H9 (cell line): ENCODE measurements at regions not wholly inside any gene's neighbourhood (a gene's known extent, or its start where the extent isn't known, plus 50 kb on each side); places are given as distances from the start of the nearest gene placed in this dataset.
A peak's percentile ranks its signal among the peaks of the same experiment; 100 is the strongest.

ENCODE experiments used
- DNase-seq: peaks from one replicate; pipeline ENCODE4 v3.0.0-alpha.2; 2017
- H2AFZ ChIP-seq: one replicate; pipeline ENCODE4 v1.6.1; 2013; ENCODE audit warnings: mild to moderate bottlenecking, low read length, control low read depth, moderate library complexity
- H2AK5ac ChIP-seq: 2 replicates; pipeline ENCODE4 v1.6.1; 2013; ENCODE audit warnings: low read length, control low read depth, mixed read lengths; ENCODE audit not compliant: insufficient read length
- H2BK120ac ChIP-seq: one replicate; pipeline ENCODE4 v1.6.1; 2013; ENCODE audit warnings: low read depth, mild to moderate bottlenecking, low read length, control low read depth, inconsistent platforms; ENCODE audit not compliant: poor library complexity, severe bottlenecking
- H2BK12ac ChIP-seq: 2 replicates; pipeline ENCODE4 v1.6.1; 2013; ENCODE audit warnings: low read length, control low read depth, mixed read lengths, low read depth; ENCODE audit not compliant: insufficient read length
- H2BK15ac ChIP-seq: 2 replicates; pipeline ENCODE4 v1.6.1; 2013; ENCODE audit warnings: low read depth, low read length, control low read depth
- H2BK20ac ChIP-seq: one replicate; pipeline ENCODE4 v1.6.1; 2013; ENCODE audit warnings: low read depth, mild to moderate bottlenecking, low read length, control low read depth, inconsistent platforms; ENCODE audit not compliant: poor library complexity, severe bottlenecking
- H2BK5ac ChIP-seq: 2 replicates; pipeline ENCODE4 v1.6.1; 2013; ENCODE audit warnings: low read length, control low read depth, mixed read lengths; ENCODE audit not compliant: insufficient read length
- H3K14ac ChIP-seq: 2 replicates; pipeline ENCODE4 v1.6.1; 2013; ENCODE audit warnings: low read length, control low read depth; ENCODE audit not compliant: insufficient read depth
- H3K18ac ChIP-seq: 2 replicates; pipeline ENCODE4 v1.6.1; 2013; ENCODE audit warnings: low read depth, mild to moderate bottlenecking, mixed read lengths, low read length, control low read depth; ENCODE audit not compliant: insufficient read length
- H3K23ac ChIP-seq: 2 replicates; pipeline ENCODE4 v1.6.1; 2013; ENCODE audit warnings: low read length, control low read depth, mixed read lengths, low read depth; ENCODE audit not compliant: insufficient read length
- H3K23me2 ChIP-seq: 2 replicates; pipeline ENCODE4 v1.6.1; 2013; ENCODE audit warnings: low read depth, mild to moderate bottlenecking, mixed read lengths, low read length, control low read depth; ENCODE audit not compliant: insufficient read length, poor library complexity, severe bottlenecking
- H3K27ac ChIP-seq: 2 replicates; pipeline ENCODE4 v1.5.1; 2013; ENCODE audit warnings: low read length, control low read depth, mixed read lengths, low read depth; ENCODE audit not compliant: insufficient read length
- H3K27me3 ChIP-seq: 2 replicates; pipeline ENCODE4 v1.6.1; 2013; ENCODE audit warnings: low read length, control low read depth, inconsistent platforms; ENCODE audit not compliant: insufficient read depth
- H3K4ac ChIP-seq: 2 replicates; pipeline ENCODE4 v1.6.1; 2013; ENCODE audit warnings: low read depth, mild to moderate bottlenecking, control low read depth, inconsistent platforms, low read length, moderate library complexity
- H3K4me1 ChIP-seq: 2 replicates; pipeline ENCODE4 v1.6.1; 2013; ENCODE audit warnings: low read length, control low read depth, inconsistent platforms; ENCODE audit not compliant: insufficient read depth
- H3K4me2 ChIP-seq: 2 replicates; pipeline ENCODE4 v1.6.1; 2013; ENCODE audit warnings: low read length, control low read depth, mixed read lengths; ENCODE audit not compliant: insufficient read length, insufficient read depth
- H3K56ac ChIP-seq: 2 replicates; pipeline ENCODE4 v1.6.1; 2013; ENCODE audit warnings: low read depth, mild to moderate bottlenecking, mixed read lengths, low read length, control low read depth; ENCODE audit not compliant: insufficient read length
- H3K79me1 ChIP-seq: 2 replicates; pipeline ENCODE4 v1.6.1; 2013; ENCODE audit warnings: low read depth, mild to moderate bottlenecking, moderate library complexity, low read length, control low read depth, inconsistent platforms; ENCODE audit not compliant: insufficient read depth, poor library complexity, severe bottlenecking
- H3K79me2 ChIP-seq: 2 replicates; pipeline ENCODE4 v1.6.1; 2013; ENCODE audit warnings: low read length, control low read depth, inconsistent platforms; ENCODE audit not compliant: insufficient read depth
- H3K9ac ChIP-seq: 2 replicates; pipeline ENCODE4 v1.6.1; 2013; ENCODE audit warnings: low read length, control low read depth, mixed read lengths; ENCODE audit not compliant: insufficient read length; ENCODE audit errors: extremely low read depth
- H3K9me3 ChIP-seq: one replicate; pipeline ENCODE4 v1.6.1; 2013; ENCODE audit warnings: low read depth, low read length, inconsistent platforms; ENCODE audit not compliant: control insufficient read depth
- H3T11ph ChIP-seq: one replicate; pipeline ENCODE4 v1.6.1; 2013; ENCODE audit warnings: mild to moderate bottlenecking, low read length, control low read depth, inconsistent platforms
- H4K20me1 ChIP-seq: one replicate; pipeline ENCODE4 v1.6.1; 2013; ENCODE audit not compliant: control insufficient read depth, insufficient read length, insufficient read depth
- H4K5ac ChIP-seq: 2 replicates; pipeline ENCODE4 v1.6.1; 2013; ENCODE audit warnings: low read depth, mild to moderate bottlenecking, mixed read lengths, low read length, control low read depth; ENCODE audit not compliant: insufficient read length
- H4K8ac ChIP-seq: replicated peaks from 2 replicates; pipeline ENCODE4 v1.6.1; 2013; ENCODE audit warnings: low read length, control low read depth, mixed read lengths, low read depth; ENCODE audit not compliant: insufficient read length
- H4K91ac ChIP-seq: 2 replicates; pipeline ENCODE4 v1.6.1; 2013; ENCODE audit warnings: low read depth, mild to moderate bottlenecking, moderate library complexity, mixed read lengths, low read length, control low read depth; ENCODE audit not compliant: insufficient read length
- H3K27ac Mint-ChIP-seq, 3 experiments: 2 replicates in 2 of 3; 3 replicates in 1 of 3; pipeline ENCODE4 v1.8.0; 2020 to 2021; ENCODE audit warnings: mixed read lengths in 3 of 3, mild to moderate bottlenecking in 1 of 3, moderate library complexity in 1 of 3
- H3K27me3 Mint-ChIP-seq: 2 replicates; pipeline ENCODE4 v1.8.0; 2021; ENCODE audit warnings: low read depth, mild to moderate bottlenecking, moderate library complexity, mixed read lengths
- H3K36me3 Mint-ChIP-seq, 3 experiments: 2 replicates in 2 of 3; 3 replicates in 1 of 3; pipeline ENCODE4 v1.8.0; 2020 to 2021; ENCODE audit warnings: low read depth in 3 of 3, mixed read lengths in 3 of 3; ENCODE audit not compliant: insufficient read depth in 1 of 3
- H3K4me1 Mint-ChIP-seq, 2 experiments: 2 replicates each; pipeline ENCODE4 v1.8.0; 2020; ENCODE audit warnings: mixed read lengths in 2 of 2
- H3K4me3 Mint-ChIP-seq, 2 experiments: 2 replicates in 1 of 2; 3 replicates in 1 of 2; pipeline ENCODE4 v1.8.0; 2020 to 2021; ENCODE audit warnings: mild to moderate bottlenecking in 2 of 2, mixed read lengths in 2 of 2, moderate library complexity in 1 of 2
- H3K9me3 Mint-ChIP-seq, 2 experiments: 2 replicates in 1 of 2; 3 replicates in 1 of 2; pipeline ENCODE4 v1.8.0; 2020; ENCODE audit warnings: mild to moderate bottlenecking in 2 of 2, mixed read lengths in 2 of 2, moderate library complexity in 1 of 2
- WGBS: extraction: QIAGEN DNeasy Blood & Tissue Kit; methylation state at CpG from one replicate; pipeline ENCODE4 v1.1.7; 2013; ENCODE audit warnings: missing lambda C conversion rate, low lambda C conversion rate, mixed read lengths; ENCODE audit not compliant: insufficient read length; ENCODE audit errors: extremely low coverage; 5-methylcytosine and 5-hydroxymethylcytosine counted together
- TF ChIP-seq, protein P1 (sequence below): fragments of 200-600 bp; sonication (generic); conservative IDR thresholded peaks from 3 replicates; pipeline ENCODE4 v1.8.0; 2021; ENCODE audit warnings: antibody characterized with exemption, mild to moderate bottlenecking

DNA sequence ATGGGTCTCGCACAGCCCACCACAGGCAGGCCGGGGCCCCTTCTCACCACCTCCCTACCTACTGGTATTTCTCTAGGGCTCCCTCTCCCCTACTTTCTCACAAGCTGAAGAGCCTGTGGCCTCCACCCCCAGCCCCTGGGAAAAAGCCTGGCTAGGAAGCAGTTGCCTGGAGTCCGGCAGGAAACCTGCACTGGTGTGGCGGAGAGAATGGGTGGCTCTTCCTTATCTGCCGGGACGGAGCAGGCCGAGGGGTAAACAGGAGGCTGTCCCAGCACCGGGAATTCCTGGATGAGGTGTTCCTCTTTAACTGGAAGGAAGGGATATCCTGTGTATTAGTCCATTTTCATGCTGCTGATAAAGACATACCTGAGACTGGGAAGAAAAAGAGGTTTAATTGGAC lies 125.8 kb downstream of the TLR5 start:
- H2AFZ ChIP-seq, result no peak overlapping the region
- no peak overlapping the region for H4K8ac ChIP-seq
- DNase-seq, result no peak
- H3K79me1 ChIP-seq, result no peaks in the 10 kb centered on the region
- H3K36me3 Mint-ChIP-seq, result peaks cover 42 to 88% (median 68%) of the 10 kb centered on the region in 3 experiments
- H3K14ac ChIP-seq, result no peak overlapping the region
- peaks cover 3% of the 10 kb centered on the region in 2 experiments; a peak in 3 of 5 replicates for H3K9me3 Mint-ChIP-seq
- no peak overlapping the region for H3K27ac ChIP-seq
- H3K9me3 ChIP-seq, result no peaks in the 10 kb centered on the region
- H3K27me3 ChIP-seq, result no peaks in the 10 kb centered on the region
- peak overlapping the region in 2 of 3 experiments; percentile 44 to 46; a peak in 2 of 7 replicates for H3K27ac Mint-ChIP-seq
- H3K9ac ChIP-seq, result no peak overlapping the region
- H3K4me3 Mint-ChIP-seq, result no peak overlapping the region
- no peak overlapping the region for H2BK12ac ChIP-seq
- TF ChIP-seq, protein P1, sequence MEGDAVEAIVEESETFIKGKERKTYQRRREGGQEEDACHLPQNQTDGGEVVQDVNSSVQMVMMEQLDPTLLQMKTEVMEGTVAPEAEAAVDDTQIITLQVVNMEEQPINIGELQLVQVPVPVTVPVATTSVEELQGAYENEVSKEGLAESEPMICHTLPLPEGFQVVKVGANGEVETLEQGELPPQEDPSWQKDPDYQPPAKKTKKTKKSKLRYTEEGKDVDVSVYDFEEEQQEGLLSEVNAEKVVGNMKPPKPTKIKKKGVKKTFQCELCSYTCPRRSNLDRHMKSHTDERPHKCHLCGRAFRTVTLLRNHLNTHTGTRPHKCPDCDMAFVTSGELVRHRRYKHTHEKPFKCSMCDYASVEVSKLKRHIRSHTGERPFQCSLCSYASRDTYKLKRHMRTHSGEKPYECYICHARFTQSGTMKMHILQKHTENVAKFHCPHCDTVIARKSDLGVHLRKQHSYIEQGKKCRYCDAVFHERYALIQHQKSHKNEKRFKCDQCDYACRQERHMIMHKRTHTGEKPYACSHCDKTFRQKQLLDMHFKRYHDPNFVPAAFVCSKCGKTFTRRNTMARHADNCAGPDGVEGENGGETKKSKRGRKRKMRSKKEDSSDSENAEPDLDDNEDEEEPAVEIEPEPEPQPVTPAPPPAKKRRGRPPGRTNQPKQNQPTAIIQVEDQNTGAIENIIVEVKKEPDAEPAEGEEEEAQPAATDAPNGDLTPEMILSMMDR, result no peak
- H3K23ac ChIP-seq, result no peak overlapping the region
- no peak overlapping the region for H3K4ac ChIP-seq
- no peak overlapping the region for H2BK120ac ChIP-seq
- H3K79me2 ChIP-seq, result no peaks in the 10 kb centered on the region
- no CpG with 5 or more reads among the region's 8 CpGs for WGBS
- H2BK20ac ChIP-seq, result no peak overlapping the region
- H3K4me1 ChIP-seq, result peaks cover 5% of the 10 kb centered on the region; the same call in 1 of the 2 replicates
- H4K5ac ChIP-seq, result no peak overlapping the region
- no peaks in the 10 kb centered on the region for H4K20me1 ChIP-seq
- H4K91ac ChIP-seq, result no peak overlapping the region
- H3K27me3 Mint-ChIP-seq, result no peaks in the 10 kb centered on the region
- peaks cover 34 to 59% of the 10 kb centered on the region in 2 experiments for H3K4me1 Mint-ChIP-seq
- no peak overlapping the region for H3K56ac ChIP-seq
- H3K23me2 ChIP-seq, result no peaks in the 10 kb centered on the region
- no peak overlapping the region for H3K18ac ChIP-seq
- no peak overlapping the region for H2BK5ac ChIP-seq
- no peak overlapping the region for H3T11ph ChIP-seq
- no peak overlapping the region for H2AK5ac ChIP-seq
- H2BK15ac ChIP-seq, result no peak overlapping the region
- no peak overlapping the region for H3K4me2 ChIP-seq
